Keratinocyte (primary cell): ENCODE measurements at regions not wholly inside any gene's neighbourhood (a gene's known extent, or its start where the extent isn't known, plus 50 kb on each side); places are given as distances from the start of the nearest gene placed in this dataset.
A peak's percentile ranks its signal among the peaks of the same experiment; 100 is the strongest.

ENCODE experiments used
- DNase-seq: peaks from one replicate; pipeline ENCODE4 v3.0.0-alpha.2; 2011; ENCODE audit warnings: low read depth, missing footprints, low spot score
- FAIRE-seq: peaks from 2 replicates; lab custom pipeline; 2011; peaks lifted over from hg19 to GRCh38; lab: Jason Lieb, UNC
- H2AFZ ChIP-seq: 2 replicates; pipeline ENCODE4 v1.6.0; 2012; ENCODE audit warnings: low read length, control low read depth, inconsistent platforms; ENCODE audit not compliant: control insufficient read depth
- H3K27ac ChIP-seq: 2 replicates; pipeline ENCODE4 v1.5.1; 2011; ENCODE audit warnings: low read length; ENCODE audit not compliant: control insufficient read depth, insufficient read depth
- H3K27me3 ChIP-seq: 3 replicates; pipeline ENCODE4 v1.6.0; 2011; ENCODE audit warnings: low read length; ENCODE audit not compliant: control insufficient read depth, insufficient read depth; ENCODE audit errors: extremely low read depth
- H3K36me3 ChIP-seq, 2 experiments: 2 replicates in 1 of 2; 3 replicates in 1 of 2; pipeline ENCODE4 v1.5.1; 2011; ENCODE audit warnings: low read length in 2 of 2, mild to moderate bottlenecking in 1 of 2; ENCODE audit not compliant: control insufficient read depth in 2 of 2, insufficient read depth in 2 of 2; ENCODE audit errors: extremely low read depth in 1 of 2
- H3K4me1 ChIP-seq: 3 replicates; pipeline ENCODE4 v1.5.1; 2011; ENCODE audit warnings: low read length; ENCODE audit not compliant: control insufficient read depth, insufficient read depth; ENCODE audit errors: extremely low read depth
- H3K4me2 ChIP-seq: 3 replicates; pipeline ENCODE4 v1.6.0; 2011; ENCODE audit warnings: low read depth, low read length; ENCODE audit not compliant: control insufficient read depth, insufficient read depth; ENCODE audit errors: extremely low read depth
- H3K4me3 ChIP-seq, 3 experiments: fragments of 200-600 bp in 1 of 3; sonication (generic) in 1 of 3; 2 replicates in 2 of 3; 3 replicates in 1 of 3; pipeline ENCODE4 v1.5.1; 2011 to 2016; ENCODE audit warnings: low read length in 3 of 3, mild to moderate bottlenecking in 3 of 3, control low read depth in 2 of 3, inconsistent platforms in 1 of 3, low read depth in 1 of 3, mixed read lengths in 1 of 3, mixed run types in 1 of 3, moderate library complexity in 1 of 3; ENCODE audit not compliant: control insufficient read depth in 2 of 3, insufficient read depth in 2 of 3; ENCODE audit errors: extremely low read depth in 1 of 3
- H3K79me2 ChIP-seq: 2 replicates; pipeline ENCODE4 v1.6.0; 2012; ENCODE audit warnings: low read length; ENCODE audit not compliant: control insufficient read depth, insufficient read depth
- H3K9ac ChIP-seq: 3 replicates; pipeline ENCODE4 v1.6.0; 2011; ENCODE audit warnings: low read length; ENCODE audit not compliant: control insufficient read depth, insufficient read depth; ENCODE audit errors: extremely low read depth
- H3K9me1 ChIP-seq: 3 replicates; pipeline ENCODE4 v1.6.0; 2011; ENCODE audit warnings: low read length; ENCODE audit not compliant: control insufficient read depth, insufficient read depth; ENCODE audit errors: extremely low read depth
- H3K9me3 ChIP-seq: 2 replicates; pipeline ENCODE4 v1.5.1; 2012; ENCODE audit warnings: low read depth, low read length; ENCODE audit not compliant: control insufficient read depth
- H4K20me1 ChIP-seq: 3 replicates; pipeline ENCODE4 v1.6.0; 2011; ENCODE audit warnings: low read length; ENCODE audit not compliant: control insufficient read depth, insufficient read depth; ENCODE audit errors: extremely low read depth
- EZH2 ChIP-seq: IDR thresholded peaks from one replicate; pipeline ENCODE4 v1.6.1; 2012; ENCODE audit warnings: inconsistent platforms, mild to moderate bottlenecking, low read length, moderate library complexity
- dilution Hi-C: fragments of 300-500 bp; cut with MboI; formaldehyde crosslinking; loops from one replicate; pipeline ENCODE4 v1.7.0; 2020; ENCODE audit warnings: low sequenced_read_pairs; ENCODE audit not compliant: extremely low pct_ligation_motif_present
- TF ChIP-seq, protein P1 (sequence below), 3 experiments: IDR thresholded peaks in 1 of 3; conservative IDR thresholded peaks in 1 of 3; optimal IDR thresholded peaks in 1 of 3; 2 replicates in 2 of 3; 3 replicates in 1 of 3; pipeline versions ENCODE3 to v1.5.1; 2011; ENCODE audit warnings: low read length in 3 of 3, mild to moderate bottlenecking in 3 of 3, moderate library complexity in 2 of 3, control low read depth in 1 of 3, inconsistent platforms in 1 of 3; ENCODE audit not compliant: insufficient read depth in 2 of 3; ENCODE audit errors: extremely low read depth in 1 of 3

DNA sequence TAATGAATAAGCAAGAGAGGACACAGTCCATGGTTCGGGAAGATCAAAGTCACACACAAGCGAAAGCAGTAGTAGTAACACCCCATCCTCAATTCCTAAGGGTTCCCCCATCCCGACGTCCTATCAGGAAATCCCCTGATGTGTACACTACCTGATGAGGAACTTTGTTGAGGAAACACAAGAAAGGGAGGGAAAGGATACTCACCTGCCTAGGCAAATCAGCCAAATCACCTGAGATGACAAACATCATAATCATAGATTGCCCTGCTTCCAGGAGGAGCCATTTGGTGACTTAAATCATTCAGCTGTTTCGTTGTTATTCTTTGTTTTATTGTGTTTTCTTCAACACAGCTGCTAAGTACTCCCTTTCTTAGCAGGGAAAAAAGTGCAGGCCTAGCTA lies 55.5 kb upstream of the SPOPL start:
- TF ChIP-seq EZH2 = no peak
- TF ChIP-seq, protein P1, sequence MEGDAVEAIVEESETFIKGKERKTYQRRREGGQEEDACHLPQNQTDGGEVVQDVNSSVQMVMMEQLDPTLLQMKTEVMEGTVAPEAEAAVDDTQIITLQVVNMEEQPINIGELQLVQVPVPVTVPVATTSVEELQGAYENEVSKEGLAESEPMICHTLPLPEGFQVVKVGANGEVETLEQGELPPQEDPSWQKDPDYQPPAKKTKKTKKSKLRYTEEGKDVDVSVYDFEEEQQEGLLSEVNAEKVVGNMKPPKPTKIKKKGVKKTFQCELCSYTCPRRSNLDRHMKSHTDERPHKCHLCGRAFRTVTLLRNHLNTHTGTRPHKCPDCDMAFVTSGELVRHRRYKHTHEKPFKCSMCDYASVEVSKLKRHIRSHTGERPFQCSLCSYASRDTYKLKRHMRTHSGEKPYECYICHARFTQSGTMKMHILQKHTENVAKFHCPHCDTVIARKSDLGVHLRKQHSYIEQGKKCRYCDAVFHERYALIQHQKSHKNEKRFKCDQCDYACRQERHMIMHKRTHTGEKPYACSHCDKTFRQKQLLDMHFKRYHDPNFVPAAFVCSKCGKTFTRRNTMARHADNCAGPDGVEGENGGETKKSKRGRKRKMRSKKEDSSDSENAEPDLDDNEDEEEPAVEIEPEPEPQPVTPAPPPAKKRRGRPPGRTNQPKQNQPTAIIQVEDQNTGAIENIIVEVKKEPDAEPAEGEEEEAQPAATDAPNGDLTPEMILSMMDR (optimal IDR thresholded peaks at IDR 0.05 in 1 of 3, IDR thresholded peaks at IDR 0.05 in 1 of 3, conservative IDR thresholded peaks at IDR 0.05 in 1 of 3; ENCODE audit: extremely low read depth in 1 of 3, insufficient read depth in 2 of 3, low read length in 3 of 3) = no peak
- H3K9ac ChIP-seq = no peak overlapping the region
- H4K20me1 ChIP-seq = no peaks in the 10 kb centered on the region
- H2AFZ ChIP-seq = no peak overlapping the region
- DNase-seq (no peak), FAIRE-seq (peak; percentile 75)
- H3K4me3 ChIP-seq = no peak overlapping the region
- H3K9me1 ChIP-seq = no peaks in the 10 kb centered on the region
- H3K27me3 ChIP-seq = no peaks in the 10 kb centered on the region
- no peaks in the 10 kb centered on the region for H3K36me3 ChIP-seq
- H3K79me2 ChIP-seq = no peaks in the 10 kb centered on the region
- peaks cover 8% of the 10 kb centered on the region for H3K4me1 ChIP-seq
- dilution Hi-C loops = no loop called here
- H3K4me2 ChIP-seq = no peak overlapping the region
- H3K9me3 ChIP-seq = no peaks in the 10 kb centered on the region
- H3K27ac ChIP-seq = no peak overlapping the region

DNA sequence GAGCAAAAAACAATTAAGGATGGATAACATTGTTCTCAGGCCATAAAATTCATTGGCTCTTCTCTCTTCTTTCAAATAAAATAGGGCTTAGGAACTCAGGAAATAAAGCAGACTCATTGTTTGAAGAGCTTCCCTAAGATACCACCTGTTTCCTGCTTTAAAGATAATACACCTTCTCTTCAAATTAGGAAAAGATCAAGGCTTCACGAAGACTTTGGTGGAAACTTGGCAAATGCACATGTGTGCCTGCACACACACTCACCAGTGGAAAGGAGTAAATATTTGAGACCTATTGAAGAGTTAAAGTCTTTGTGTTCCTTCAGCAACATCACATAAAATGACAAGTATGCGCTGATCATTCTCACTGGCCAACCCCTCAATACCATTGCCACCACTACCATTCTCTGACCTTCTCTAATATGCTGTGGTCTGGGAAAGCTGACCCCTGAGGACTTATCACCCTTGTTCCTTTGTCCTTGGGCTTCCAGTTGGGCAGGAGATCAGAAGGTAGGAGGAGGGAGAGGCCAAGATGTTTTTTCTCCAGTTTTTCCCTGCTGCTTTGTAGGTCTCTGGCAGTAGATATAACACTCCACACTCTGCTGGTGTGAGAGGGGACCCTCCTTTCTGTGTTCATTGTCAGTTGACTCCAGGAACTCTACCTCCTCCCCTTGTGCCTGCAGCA lies 53.5 kb upstream of the SPOPL start:
- Histone ChIP-seq H3K36me3 (no peaks in the 10 kb centered on the region), H3K4me2 (no peak overlapping the region), H3K4me3 (no peak overlapping the region), H3K27ac (no peak overlapping the region), H3K9ac (no peak overlapping the region), H3K9me1 (no peaks in the 10 kb centered on the region), H3K79me2 (no peaks in the 10 kb centered on the region), H3K4me1 (peaks cover 8% of the 10 kb centered on the region), H3K9me3 (no peaks in the 10 kb centered on the region), H3K27me3 (no peaks in the 10 kb centered on the region), H4K20me1 (no peaks in the 10 kb centered on the region), H2AFZ (no peak overlapping the region)
- no peak for DNase-seq
- TF ChIP-seq, protein P1 (optimal IDR thresholded peaks at IDR 0.05 in 1 of 3, IDR thresholded peaks at IDR 0.05 in 1 of 3, conservative IDR thresholded peaks at IDR 0.05 in 1 of 3; ENCODE audit: extremely low read depth in 1 of 3, insufficient read depth in 2 of 3, low read length in 3 of 3) = no peak
- no peak for TF ChIP-seq EZH2
- dilution Hi-C loops = no loop called here
- peak; percentile 41 for FAIRE-seq
